Calu3 (cell line): ENCODE measurements at regions not wholly inside any gene's neighbourhood (a gene's known extent, or its start where the extent isn't known, plus 50 kb on each side); places are given as distances from the start of the nearest gene placed in this dataset.

Experiments
- BruUV-seq: library from RNA; stranded (reverse); fragments of 400-500 nt; replicated peaks from 2 replicates; lab custom pipeline; 2021; lab: Mats Ljungman, UMichigan
- CTCF ChIA-PET: fragments of 300-600 bp; sonication (Branson Sonifier 250); formaldehyde crosslinking; loops from one replicate; lab custom pipeline; 2022; ENCODE audit warnings: antibody characterized with exemption; lab: Charles Lee
- DNase-seq: peaks from one replicate; pipeline ENCODE4 v3.0.0; 2022
- H3K27ac Mint-ChIP-seq: one replicate; pipeline ENCODE4 v1.8.0; 2022; ENCODE audit warnings: mixed read lengths; ENCODE audit not compliant: unreplicated experiment
- H3K27me3 Mint-ChIP-seq: one replicate; pipeline ENCODE4 v1.8.0; 2022; ENCODE audit warnings: mixed read lengths; ENCODE audit not compliant: unreplicated experiment
- H3K36me3 Mint-ChIP-seq: one replicate; pipeline ENCODE4 v1.8.0; 2022; ENCODE audit warnings: mild to moderate bottlenecking, moderate library complexity, mixed read lengths; ENCODE audit not compliant: insufficient read depth, unreplicated experiment
- H3K4me1 Mint-ChIP-seq: one replicate; pipeline ENCODE4 v1.8.0; 2022; ENCODE audit warnings: mild to moderate bottlenecking, low read depth, mixed read lengths; ENCODE audit not compliant: unreplicated experiment
- H3K4me3 Mint-ChIP-seq: one replicate; pipeline ENCODE4 v1.8.0; 2022; ENCODE audit warnings: mild to moderate bottlenecking, low read depth, moderate library complexity, mixed read lengths; ENCODE audit not compliant: unreplicated experiment
- H3K9me3 Mint-ChIP-seq: one replicate; pipeline ENCODE4 v1.8.0; 2022; ENCODE audit warnings: low read depth, mixed read lengths; ENCODE audit not compliant: unreplicated experiment
- CTCF ChIP-seq: fragments of 200-600 bp; IDR thresholded peaks from one replicate; pipeline ENCODE4 v1.8.0; 2022; ENCODE audit warnings: antibody characterized with exemption; ENCODE audit not compliant: unreplicated experiment
- intact Hi-C: fragments of 100-400 bp; cut with micrococcal nuclease; formaldehyde crosslinking; loops from one replicate; pipeline ENCODE4 v1.10.0; 2022; ENCODE audit not compliant: unreplicated experiment

DNA sequence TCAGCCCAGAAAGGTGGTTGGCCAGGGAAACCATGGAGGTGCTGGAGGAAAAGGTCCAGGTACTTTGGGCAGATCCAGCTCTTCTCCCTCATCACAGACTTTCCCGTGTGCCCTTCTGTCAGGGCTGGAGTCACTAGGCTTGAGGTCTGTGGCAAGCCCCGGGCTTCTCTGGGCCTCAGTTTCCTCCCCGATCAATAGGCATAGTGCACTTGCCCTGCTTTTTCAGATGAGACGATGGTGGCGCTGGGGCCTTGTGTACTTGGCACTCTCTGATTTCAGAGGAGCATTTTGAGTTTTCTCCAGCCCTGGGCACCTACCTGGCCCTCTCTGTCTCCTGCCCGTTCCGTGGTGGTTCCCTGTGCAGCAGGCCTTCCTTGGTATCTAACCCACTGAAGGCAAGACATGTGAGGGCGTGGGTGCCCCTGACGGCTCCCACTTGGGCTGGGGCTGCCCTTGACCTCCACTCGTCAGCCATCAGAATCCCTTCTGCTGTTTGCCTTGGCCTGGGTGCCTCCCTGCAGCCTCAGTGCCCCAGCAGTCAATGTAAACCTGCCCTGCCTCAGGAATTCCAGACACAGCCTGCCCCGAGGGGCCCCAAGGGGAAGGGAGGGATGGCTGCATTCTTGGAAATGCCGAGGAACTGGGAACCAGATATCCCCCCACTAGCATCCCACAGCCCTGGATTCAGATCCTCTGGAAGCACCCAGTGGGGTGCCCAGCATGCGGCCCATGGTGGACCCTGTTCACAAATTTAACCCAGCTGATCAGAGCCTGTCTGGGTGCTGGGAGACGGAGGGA lies 66.3 kb upstream of the COL5A1 start:
- Mint-ChIP-seq H3K9me3 (peaks cover 2% of the 10 kb centered on the region), H3K4me1 (no peaks in the 10 kb centered on the region), H3K27me3 (peaks cover 61% of the 10 kb centered on the region), H3K4me3 (no peak overlapping the region), H3K36me3 (no peaks in the 10 kb centered on the region), H3K27ac (no peak overlapping the region)
- no peak for TF ChIP-seq CTCF
- CTCF ChIA-PET: no interaction called here
- no TSS peak for BruUV-seq
- no peak for DNase-seq
- intact Hi-C loops: no loop called here

- DNase-seq: no peak
- H3K4me3 Mint-ChIP-seq: no peak overlapping the region
- intact Hi-C loops: no loop called here
- H3K27me3 Mint-ChIP-seq: peaks cover 58% of the 10 kb centered on the region
- H3K27ac Mint-ChIP-seq: no peak overlapping the region
- H3K36me3 Mint-ChIP-seq: no peaks in the 10 kb centered on the region
- peaks cover 2% of the 10 kb centered on the region for H3K9me3 Mint-ChIP-seq
- CTCF ChIA-PET: no interaction called here
- no peaks in the 10 kb centered on the region for H3K4me1 Mint-ChIP-seq
- BruUV-seq: no TSS peak
- no peak for TF ChIP-seq CTCF
Observed at GRCh38 chr9:134575901-134576176, 65.8 kb upstream of the COL5A1 start.

GRCh38 chr9:134585021-134585561 lies 56.5 kb upstream of the COL5A1 start:
- Mint-ChIP-seq H3K27ac (no peak overlapping the region), H3K4me3 (no peak overlapping the region), H3K27me3 (no peaks in the 10 kb centered on the region), H3K36me3 (no peaks in the 10 kb centered on the region), H3K4me1 (no peaks in the 10 kb centered on the region), H3K9me3 (no peaks in the 10 kb centered on the region)
- TF ChIP-seq CTCF: no peak
- intact Hi-C loops: no loop called here
- CTCF ChIA-PET: no interaction called here
- no peak for DNase-seq
- BruUV-seq: no TSS peak

DNA sequence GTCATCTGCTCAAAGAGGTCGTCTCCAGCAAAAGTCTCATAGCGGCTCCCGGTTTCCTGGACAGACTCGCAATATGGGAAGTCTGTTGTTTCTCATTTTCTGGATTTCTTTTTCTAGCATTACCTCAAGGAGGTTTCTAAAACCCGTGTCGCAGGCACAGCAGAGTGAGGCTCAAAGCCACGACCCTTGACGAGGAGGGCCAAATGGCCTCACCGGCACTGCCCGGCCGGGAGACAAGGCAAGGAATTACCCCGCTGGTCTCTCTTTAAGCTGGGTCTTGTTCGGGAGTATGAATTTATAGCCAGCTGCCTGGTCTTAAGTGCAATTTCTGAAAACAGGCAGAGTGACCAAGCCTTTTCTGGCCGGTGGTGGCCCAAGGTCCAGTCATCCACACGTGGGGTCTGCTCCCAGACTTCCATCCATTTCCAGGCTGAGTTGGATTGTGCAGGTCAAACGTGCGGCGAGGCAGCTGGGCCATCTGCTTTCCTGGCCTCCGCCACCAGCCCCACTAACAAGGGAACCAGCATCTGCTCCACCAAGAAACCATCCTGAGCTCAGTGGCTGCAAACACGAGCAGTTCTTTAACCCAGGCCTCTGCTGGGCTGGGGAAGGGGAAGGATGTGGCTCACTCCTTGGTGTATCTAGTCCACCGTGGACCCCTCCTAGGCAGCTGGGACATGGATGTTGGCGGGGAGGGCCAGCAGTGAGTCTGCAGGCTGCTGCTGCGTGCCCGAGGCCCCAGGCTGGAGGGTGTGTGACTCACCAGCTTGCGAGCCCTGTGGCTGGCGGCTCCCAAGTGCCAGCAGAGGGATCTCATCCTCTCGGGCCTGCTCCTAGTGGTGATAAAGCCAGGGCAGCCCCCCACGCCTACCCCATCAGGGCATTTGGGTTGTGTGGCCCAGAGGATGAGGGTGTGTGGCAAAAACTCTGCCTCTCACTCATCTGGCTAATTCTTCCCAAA lies 55.6 kb upstream of the COL5A1 start:
- BruUV-seq: no TSS peak
- Mint-ChIP-seq H3K36me3 (no peaks in the 10 kb centered on the region), H3K27ac (no peak overlapping the region), H3K9me3 (no peaks in the 10 kb centered on the region), H3K27me3 (no peaks in the 10 kb centered on the region), H3K4me3 (no peak overlapping the region), H3K4me1 (no peaks in the 10 kb centered on the region)
- no peak for TF ChIP-seq CTCF
- intact Hi-C loops: no loop called here
- CTCF ChIA-PET: no interaction called here
- no peak for DNase-seq
